GM12873 (cell line): ENCODE measurements at regions not wholly inside any gene's neighbourhood (a gene's known extent, or its start where the extent isn't known, plus 50 kb on each side); places are given as distances from the start of the nearest gene placed in this dataset.

Source experiments
- TF ChIP-seq, protein P1 (sequence below): IDR thresholded peaks from 2 replicates; pipeline ENCODE4 v1.5.1; 2012; ENCODE audit warnings: low read depth, mild to moderate bottlenecking, moderate library complexity, low read length, control low read depth; ENCODE audit not compliant: insufficient read depth; ENCODE audit errors: missing control alignments

DNA sequence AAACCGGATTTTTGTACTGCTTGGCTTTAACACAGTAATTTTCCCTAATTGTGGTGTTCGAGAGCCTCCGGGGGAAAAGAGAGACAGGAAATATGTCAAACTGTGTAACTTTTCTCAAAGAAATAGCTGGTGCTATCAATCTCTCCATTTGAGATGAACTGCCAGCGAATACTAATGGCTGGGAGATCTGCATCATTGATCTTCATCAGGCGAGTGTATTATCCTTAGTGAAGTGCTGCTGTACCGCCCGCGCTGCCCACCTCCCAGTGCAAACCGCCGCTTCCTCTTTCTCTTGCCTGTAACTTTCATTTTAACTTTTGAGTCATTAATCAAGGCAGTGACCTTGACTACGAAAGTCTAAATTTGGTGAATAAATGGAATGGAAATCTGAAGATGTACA is 246.1 kb upstream of the ST6GAL2 start:
- TF ChIP-seq, protein P1, sequence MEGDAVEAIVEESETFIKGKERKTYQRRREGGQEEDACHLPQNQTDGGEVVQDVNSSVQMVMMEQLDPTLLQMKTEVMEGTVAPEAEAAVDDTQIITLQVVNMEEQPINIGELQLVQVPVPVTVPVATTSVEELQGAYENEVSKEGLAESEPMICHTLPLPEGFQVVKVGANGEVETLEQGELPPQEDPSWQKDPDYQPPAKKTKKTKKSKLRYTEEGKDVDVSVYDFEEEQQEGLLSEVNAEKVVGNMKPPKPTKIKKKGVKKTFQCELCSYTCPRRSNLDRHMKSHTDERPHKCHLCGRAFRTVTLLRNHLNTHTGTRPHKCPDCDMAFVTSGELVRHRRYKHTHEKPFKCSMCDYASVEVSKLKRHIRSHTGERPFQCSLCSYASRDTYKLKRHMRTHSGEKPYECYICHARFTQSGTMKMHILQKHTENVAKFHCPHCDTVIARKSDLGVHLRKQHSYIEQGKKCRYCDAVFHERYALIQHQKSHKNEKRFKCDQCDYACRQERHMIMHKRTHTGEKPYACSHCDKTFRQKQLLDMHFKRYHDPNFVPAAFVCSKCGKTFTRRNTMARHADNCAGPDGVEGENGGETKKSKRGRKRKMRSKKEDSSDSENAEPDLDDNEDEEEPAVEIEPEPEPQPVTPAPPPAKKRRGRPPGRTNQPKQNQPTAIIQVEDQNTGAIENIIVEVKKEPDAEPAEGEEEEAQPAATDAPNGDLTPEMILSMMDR = no peak

DNA sequence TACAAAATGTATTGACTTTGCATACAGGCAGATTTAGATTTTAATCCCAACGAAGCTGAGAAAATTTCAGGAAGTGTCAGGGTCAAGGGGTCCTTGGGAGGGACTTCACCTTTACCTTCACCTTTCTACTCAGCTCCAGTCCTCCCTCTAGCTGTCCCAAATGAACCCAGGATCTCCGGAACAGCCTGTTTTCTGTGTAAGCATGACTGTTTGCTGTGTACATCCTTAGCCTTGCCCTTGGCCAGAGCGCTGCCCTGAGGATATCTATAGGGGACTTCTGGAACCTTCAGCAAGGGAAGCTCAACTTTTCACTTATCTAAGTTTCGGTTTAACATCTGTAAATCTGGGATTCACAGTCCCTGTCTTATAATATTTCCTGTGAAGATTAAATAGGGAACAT is 246.8 kb upstream of the ST6GAL2 start:
- TF ChIP-seq, protein P1 = no peak

DNA sequence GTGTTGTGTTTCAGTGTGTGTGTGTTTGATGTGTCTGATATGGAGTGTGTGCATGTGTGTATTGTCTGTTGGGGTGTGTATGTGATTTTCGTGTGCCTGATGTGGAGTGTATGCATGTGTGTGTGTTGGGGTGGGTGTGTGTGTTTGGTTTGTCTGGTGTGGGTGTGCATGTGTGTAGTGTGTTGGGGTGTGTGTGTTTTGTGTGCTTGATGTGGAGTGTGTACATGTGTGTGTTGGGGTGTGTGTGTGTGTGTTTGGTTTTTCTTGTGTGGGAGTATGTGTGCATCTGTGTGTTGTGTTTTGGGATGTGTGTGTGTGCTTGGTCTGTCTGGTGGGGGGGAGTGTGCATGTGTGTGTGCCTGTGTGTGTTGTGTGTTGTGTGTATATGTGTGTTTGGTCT is 247.4 kb upstream of the ST6GAL2 start:
- TF ChIP-seq, protein P1 = no peak

DNA sequence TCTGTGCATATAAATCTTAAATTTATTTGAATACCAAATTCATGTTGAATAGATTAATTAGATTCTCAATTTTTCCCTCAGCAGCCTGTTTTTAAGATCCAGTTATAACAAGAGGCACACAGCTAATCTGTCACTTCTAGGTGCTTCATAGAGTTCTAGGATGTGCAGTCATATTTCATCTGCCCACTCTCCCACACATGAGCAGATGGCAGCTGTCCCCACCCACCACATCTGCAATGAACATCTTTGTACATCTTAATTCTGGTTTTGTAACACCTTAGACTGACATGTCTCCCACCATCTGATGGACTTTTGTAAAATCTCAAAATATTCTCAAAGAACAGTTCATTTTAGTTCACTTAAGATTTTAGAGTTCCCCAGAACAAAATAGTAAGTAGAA is 250.8 kb upstream of the ST6GAL2 start:
- TF ChIP-seq, protein P1 = no peak

DNA sequence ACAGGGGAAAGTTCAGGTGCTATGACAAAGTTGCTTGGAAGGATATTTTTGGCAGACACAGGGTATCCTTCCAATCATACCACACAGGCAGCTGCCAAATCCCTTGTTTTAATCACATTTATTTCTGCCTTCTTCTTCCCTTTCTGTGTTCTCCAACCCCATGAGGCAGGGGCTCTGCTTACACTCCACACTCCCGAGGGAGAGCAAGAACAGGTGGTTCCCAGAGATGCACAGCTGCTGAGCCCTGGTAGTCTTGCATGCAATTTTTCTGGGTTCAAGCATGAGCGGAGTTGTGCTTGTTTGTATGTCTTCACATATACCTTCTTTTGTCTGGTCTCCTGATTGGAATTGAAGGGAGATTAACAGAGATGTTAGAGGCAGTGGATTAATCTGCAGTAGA is 251.7 kb upstream of the ST6GAL2 start:
- TF ChIP-seq, protein P1 = no peak

DNA sequence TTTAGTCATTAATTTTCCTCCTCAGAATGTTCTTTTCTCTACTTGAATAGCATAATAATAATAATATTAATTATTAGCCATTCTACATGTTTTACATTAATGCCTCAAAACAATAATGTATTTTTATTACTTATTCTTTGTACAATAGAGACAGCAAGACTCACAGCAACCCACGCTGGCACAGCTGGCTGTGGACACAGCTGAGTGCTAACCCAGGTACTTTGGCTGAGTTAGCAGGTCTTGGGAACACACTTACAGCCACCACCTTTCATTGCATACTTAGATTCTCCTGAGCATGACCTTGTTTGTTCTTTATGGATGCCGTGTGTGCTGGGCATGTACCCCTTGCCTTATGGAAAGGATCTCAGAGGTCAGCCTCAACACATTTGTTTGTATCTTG is 260.2 kb upstream of the ST6GAL2 start:
- TF ChIP-seq, protein P1 = no peak

DNA sequence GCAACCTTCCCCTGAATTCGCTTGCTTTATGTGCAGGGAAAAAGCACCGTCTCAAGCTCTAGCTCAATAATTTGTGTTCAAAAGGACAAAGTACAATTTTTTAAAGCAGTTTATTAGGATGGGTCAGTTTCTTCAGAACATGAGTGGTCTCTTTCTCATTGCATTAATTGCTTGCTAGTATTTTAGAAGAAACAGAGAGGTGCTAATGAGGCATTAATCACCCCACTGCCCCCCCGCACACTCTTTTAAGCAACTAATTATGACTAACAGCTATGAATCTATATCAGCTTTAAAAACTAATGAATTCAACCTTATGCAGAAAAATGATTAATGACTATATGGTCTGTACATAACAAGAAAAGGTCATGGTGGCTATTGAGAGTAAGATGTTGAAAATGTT is 262.1 kb upstream of the ST6GAL2 start:
- TF ChIP-seq, protein P1 = no peak
